GM21528 (cell line): ENCODE measurements at regions not wholly inside any gene's neighbourhood (a gene's known extent, or its start where the extent isn't known, plus 50 kb on each side); places are given as distances from the start of the nearest gene placed in this dataset.

Experiments used
- ATAC-seq: cut with Tn5 transposase; IDR thresholded peaks from one replicate; pipeline ENCODE4 v1.9.1; 2021; ENCODE audit warnings: mild to moderate bottlenecking, moderate library complexity; ENCODE audit not compliant: unreplicated experiment, low FRiP score

- ATAC-seq = no peak
Observed at GRCh38 chr2:7658486-7658885, 741.3 kb downstream of the RNF144A start.

GRCh38 chr2:7660816-7661215, 743.6 kb downstream of the RNF144A start:
- ATAC-seq = no peak

GRCh38 chr2:7661502-7661901, 744.3 kb downstream of the RNF144A start:
- ATAC-seq = no peak

- ATAC-seq = no peak
Observed at GRCh38 chr2:7665880-7666279, 748.7 kb downstream of the RNF144A start.

GRCh38 chr2:7666596-7667259, 749.5 kb downstream of the RNF144A start:
- ATAC-seq = no peak

- ATAC-seq = no peak
Observed at GRCh38 chr2:7667260-7667757, 750.1 kb downstream of the RNF144A start.

- no peak for ATAC-seq
Observed at GRCh38 chr2:7670905-7671641, 753.9 kb downstream of the RNF144A start.

GRCh38 chr2:7672027-7672684, 754.9 kb downstream of the RNF144A start:
- no peak for ATAC-seq

GRCh38 chr2:7672685-7673071, 755.5 kb downstream of the RNF144A start:
- ATAC-seq = no peak

GRCh38 chr2:7673101-7673500, 755.9 kb downstream of the RNF144A start:
- no peak for ATAC-seq

- ATAC-seq = no peak
Observed at GRCh38 chr2:7673853-7674252, 756.6 kb downstream of the RNF144A start.

GRCh38 chr2:7674606-7675005, 757.4 kb downstream of the RNF144A start:
- ATAC-seq = no peak

- no peak for ATAC-seq
Observed at GRCh38 chr2:7676714-7677113, 759.5 kb downstream of the RNF144A start.

- no peak for ATAC-seq
Observed at GRCh38 chr2:7681881-7682461, 764.8 kb downstream of the RNF144A start.

- no peak for ATAC-seq
Observed at GRCh38 chr2:7683196-7683595, 766.0 kb downstream of the RNF144A start.

GRCh38 chr2:7683708-7684107, 766.5 kb downstream of the RNF144A start:
- no peak for ATAC-seq

- ATAC-seq = no peak
Observed at GRCh38 chr2:7685342-7686015, 768.3 kb downstream of the RNF144A start.

- ATAC-seq = no peak
Observed at GRCh38 chr2:7686016-7686385, 768.8 kb downstream of the RNF144A start.

GRCh38 chr2:7691961-7692656, 774.9 kb downstream of the RNF144A start:
- no peak for ATAC-seq

- no peak for ATAC-seq
Observed at GRCh38 chr2:7692657-7693161, 775.5 kb downstream of the RNF144A start.
